H1 (cell line): ENCODE measurements at regions not wholly inside any gene's neighbourhood (a gene's known extent, or its start where the extent isn't known, plus 50 kb on each side); places are given as distances from the start of the nearest gene placed in this dataset.

ENCODE experiments used
- BRCA1 ChIP-seq: IDR thresholded peaks from 2 replicates; pipeline ENCODE4 v1.6.1; 2012; ENCODE audit warnings: low read depth, low read length, improper control_type of control experiment
- EP300 ChIP-seq, 2 experiments: IDR thresholded peaks; 1 replicate in 1 of 2; 2 replicates in 1 of 2; pipeline ENCODE4 v1.6.1; 2011 to 2012; ENCODE audit warnings: low read depth in 2 of 2, low read length in 2 of 2, mild to moderate bottlenecking in 2 of 2, borderline replicate concordance in 1 of 2, inconsistent platforms in 1 of 2, moderate library complexity in 1 of 2
- SP1 ChIP-seq: IDR thresholded peaks from 2 replicates; pipeline ENCODE4 v1.6.1; 2011; ENCODE audit warnings: low read depth, low read length
- TBP ChIP-seq: IDR thresholded peaks from 2 replicates; pipeline ENCODE4 v1.6.1; 2011; ENCODE audit warnings: low read depth, low read length, improper control_type of control experiment

GRCh38 chr16:61246592-61246991, 789.6 kb downstream of the CDH8 start:
- TF ChIP-seq BRCA1 = no peak
- no peak for TF ChIP-seq SP1
- TF ChIP-seq EP300 (IDR thresholded peaks at IDR 0.05; ENCODE audit: borderline replicate concordance in 1 of 2, low read depth in 2 of 2, low read length in 2 of 2) = no peak
- no peak for TF ChIP-seq TBP
